ENCODE measurements at regions not wholly inside any gene's neighbourhood (a gene's known extent, or its start where the extent isn't known, plus 50 kb on each side); places are given as distances from the start of the nearest gene placed in this dataset.

DNA sequence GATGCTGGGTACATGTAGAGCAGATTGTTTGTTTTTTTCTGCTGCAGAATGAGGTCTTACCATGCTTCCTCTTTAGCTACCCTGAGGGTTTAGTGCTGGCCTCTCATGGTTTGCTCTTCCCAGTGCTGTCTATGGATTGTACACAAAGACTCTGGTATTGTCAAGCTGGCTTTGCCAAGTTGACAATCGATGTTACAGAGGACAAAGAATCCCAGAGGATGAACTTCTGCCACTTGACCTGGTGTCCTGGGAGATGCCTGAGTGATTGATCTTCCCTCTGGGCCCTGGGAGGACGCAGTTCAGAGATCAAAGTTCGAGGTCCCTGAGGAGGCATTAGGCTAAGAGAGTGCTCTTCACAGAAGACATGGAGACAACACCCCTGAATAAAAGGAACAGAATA lies 865.4 kb downstream of the CCSER2 start:
- no peaks in the 10 kb centered on the region for H3K27me3 Mint-ChIP-seq
- no peak for DNase-seq
- H3K27ac Mint-ChIP-seq: no peak overlapping the region
- ATAC-seq: no peak
- intact Hi-C loops (cut with micrococcal nuclease): no loop called here
- no peaks in the 10 kb centered on the region for H3K4me1 Mint-ChIP-seq (ENCODE audit: low read depth)
- H3K36me3 Mint-ChIP-seq (ENCODE audit: low read depth): no peaks in the 10 kb centered on the region
- POLR2A ChIA-PET: no interaction called here
- CTCF ChIA-PET: interaction anchor here (0.7 kb wide), 1 partner anchor 26 kb away, joined by 3 read pairs; no protein-coding TSS in a partner anchor
- H3K9me3 Mint-ChIP-seq: no peaks in the 10 kb centered on the region
- TF ChIP-seq, protein P1, sequence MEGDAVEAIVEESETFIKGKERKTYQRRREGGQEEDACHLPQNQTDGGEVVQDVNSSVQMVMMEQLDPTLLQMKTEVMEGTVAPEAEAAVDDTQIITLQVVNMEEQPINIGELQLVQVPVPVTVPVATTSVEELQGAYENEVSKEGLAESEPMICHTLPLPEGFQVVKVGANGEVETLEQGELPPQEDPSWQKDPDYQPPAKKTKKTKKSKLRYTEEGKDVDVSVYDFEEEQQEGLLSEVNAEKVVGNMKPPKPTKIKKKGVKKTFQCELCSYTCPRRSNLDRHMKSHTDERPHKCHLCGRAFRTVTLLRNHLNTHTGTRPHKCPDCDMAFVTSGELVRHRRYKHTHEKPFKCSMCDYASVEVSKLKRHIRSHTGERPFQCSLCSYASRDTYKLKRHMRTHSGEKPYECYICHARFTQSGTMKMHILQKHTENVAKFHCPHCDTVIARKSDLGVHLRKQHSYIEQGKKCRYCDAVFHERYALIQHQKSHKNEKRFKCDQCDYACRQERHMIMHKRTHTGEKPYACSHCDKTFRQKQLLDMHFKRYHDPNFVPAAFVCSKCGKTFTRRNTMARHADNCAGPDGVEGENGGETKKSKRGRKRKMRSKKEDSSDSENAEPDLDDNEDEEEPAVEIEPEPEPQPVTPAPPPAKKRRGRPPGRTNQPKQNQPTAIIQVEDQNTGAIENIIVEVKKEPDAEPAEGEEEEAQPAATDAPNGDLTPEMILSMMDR (IDR thresholded peaks at IDR 0.05): no peak
- H3K4me3 Mint-ChIP-seq: no peak overlapping the region

DNA sequence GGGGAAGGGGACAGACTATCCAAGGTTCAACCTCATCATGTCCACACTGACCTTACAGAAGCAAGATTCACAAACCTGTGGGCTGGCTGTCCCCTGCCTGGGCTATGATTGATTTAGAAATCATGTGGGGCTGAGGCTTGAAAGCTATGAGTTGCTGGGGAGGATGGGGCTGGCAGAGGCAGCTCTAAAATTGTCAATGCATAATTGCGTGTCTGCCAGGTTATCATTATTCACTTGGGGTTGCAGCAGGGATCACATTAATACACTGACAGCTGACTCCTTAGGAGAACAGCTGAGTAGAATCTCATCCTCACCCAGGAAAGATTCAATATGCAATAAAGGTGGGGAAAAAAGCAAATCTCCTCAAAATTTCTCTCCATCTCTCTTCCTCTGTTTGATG lies 866.3 kb downstream of the CCSER2 start:
- ATAC-seq (no peak), DNase-seq (no peak)
- Mint-ChIP-seq H3K27ac (no peak overlapping the region), H3K27me3 (no peaks in the 10 kb centered on the region), H3K4me3 (no peak overlapping the region), H3K36me3 (ENCODE audit: low read depth) (no peaks in the 10 kb centered on the region), H3K9me3 (no peaks in the 10 kb centered on the region), H3K4me1 (ENCODE audit: low read depth) (no peaks in the 10 kb centered on the region)
- TF ChIP-seq, protein P1 (IDR thresholded peaks at IDR 0.05): no peak
- POLR2A ChIA-PET: no interaction called here
- intact Hi-C loops (cut with micrococcal nuclease): no loop called here
- CTCF ChIA-PET: no interaction called here

- CTCF ChIA-PET: no interaction called here
- DNase-seq: no peak
Measured at GRCh38 chr10:85195596-85195995, 867.2 kb downstream of the CCSER2 start.

DNA sequence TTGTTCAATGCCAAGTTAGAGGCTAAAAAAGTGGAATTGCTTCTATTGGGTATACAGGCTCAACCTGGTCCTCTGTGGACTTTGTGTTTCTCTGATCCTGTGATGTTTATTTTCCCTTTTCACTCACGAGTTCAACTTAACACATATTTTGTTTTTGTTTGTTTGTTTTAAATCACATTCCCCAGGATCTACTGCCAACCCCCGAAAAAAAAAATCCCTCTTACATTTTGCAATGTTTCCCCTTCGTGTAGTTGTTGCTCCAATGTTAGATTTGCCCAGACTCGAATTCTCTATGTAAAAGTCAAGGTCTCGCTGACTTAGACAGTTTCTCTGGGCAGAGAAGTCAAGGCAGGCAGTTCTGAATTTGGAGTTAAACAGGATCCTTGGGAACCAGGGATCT lies 876.4 kb downstream of the CCSER2 start:
- H3K9me3 Mint-ChIP-seq: no peaks in the 10 kb centered on the region
- intact Hi-C loops (cut with micrococcal nuclease): no loop called here
- ATAC-seq: no peak
- no peaks in the 10 kb centered on the region for H3K27me3 Mint-ChIP-seq
- no peak for DNase-seq
- CTCF ChIA-PET: no interaction called here
- no peaks in the 10 kb centered on the region for H3K36me3 Mint-ChIP-seq (ENCODE audit: low read depth)
- TF ChIP-seq, protein P1 (IDR thresholded peaks at IDR 0.05): no peak
- no peaks in the 10 kb centered on the region for H3K4me1 Mint-ChIP-seq (ENCODE audit: low read depth)
- H3K4me3 Mint-ChIP-seq: no peak overlapping the region
- H3K27ac Mint-ChIP-seq: no peak overlapping the region
- POLR2A ChIA-PET: no interaction called here

More at GRCh38 chr10:85195596-85195995, 867.2 kb downstream of the CCSER2 start:
- no peak overlapping the region for H3K27ac Mint-ChIP-seq
- H3K9me3 Mint-ChIP-seq: no peaks in the 10 kb centered on the region
- H3K27me3 Mint-ChIP-seq: no peaks in the 10 kb centered on the region
- no peak overlapping the region for H3K4me3 Mint-ChIP-seq
- no peak for ATAC-seq
- H3K4me1 Mint-ChIP-seq (ENCODE audit: low read depth): no peaks in the 10 kb centered on the region
- TF ChIP-seq, protein P1 (IDR thresholded peaks at IDR 0.05): no peak
- intact Hi-C loops (cut with micrococcal nuclease): no loop called here
- POLR2A ChIA-PET: no interaction called here
- no peaks in the 10 kb centered on the region for H3K36me3 Mint-ChIP-seq (ENCODE audit: low read depth)

DNA sequence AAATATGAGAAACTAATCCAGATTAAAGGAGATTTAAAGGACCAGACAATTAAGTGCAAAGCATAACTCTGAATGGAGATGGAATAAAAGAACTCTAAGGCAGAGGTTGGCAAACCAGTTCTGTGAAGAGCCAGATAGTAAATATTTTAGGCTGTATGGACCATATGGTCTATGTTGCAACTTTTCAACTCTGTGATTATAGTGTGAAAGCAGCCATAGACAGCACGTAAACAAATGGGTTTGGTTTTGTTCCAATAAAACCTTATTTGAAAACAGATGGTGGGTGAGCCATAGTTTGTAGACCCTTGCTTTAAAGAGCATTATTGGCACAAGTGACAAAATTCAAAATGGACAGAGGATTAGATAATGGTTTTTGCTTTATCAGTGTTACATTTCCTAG lies 884.1 kb downstream of the CCSER2 start:
- ChIA-PET CTCF (no interaction called here), POLR2A (no interaction called here)
- Mint-ChIP-seq H3K27ac (no peak overlapping the region), H3K27me3 (peaks cover 2% of the 10 kb centered on the region), H3K4me1 (ENCODE audit: low read depth) (no peaks in the 10 kb centered on the region), H3K4me3 (no peak overlapping the region), H3K36me3 (ENCODE audit: low read depth) (no peaks in the 10 kb centered on the region), H3K9me3 (no peaks in the 10 kb centered on the region)
- intact Hi-C loops (cut with micrococcal nuclease): no loop called here
- TF ChIP-seq, protein P1 (IDR thresholded peaks at IDR 0.05): no peak
- ATAC-seq (no peak), DNase-seq (no peak)

Measured in activated CD8-positive, alpha-beta T cell treated with anti-CD3 and anti-CD28 coated beads for 36 hours (primary cell).